HCT116 (cell line): ENCODE measurements at regions not wholly inside any gene's neighbourhood (a gene's known extent, or its start where the extent isn't known, plus 50 kb on each side); places are given as distances from the start of the nearest gene placed in this dataset.

Experiments
- ATAC-seq: fragments of 200-7000 bp; cut with Tn5 transposase; 2 replicates; pipeline ENCODE4 v1.9.1; 2020; ENCODE audit warnings: mild to moderate bottlenecking, moderate library complexity
- BruUV-seq: library from RNA; stranded (reverse); fragments of 400-500 nt; replicated peaks from 2 replicates; lab custom pipeline; 2021; lab: Mats Ljungman, UMichigan
- CTCF ChIA-PET: fragments of 300-600 bp; sonication (Branson Sonifier 250); formaldehyde crosslinking; loops from one replicate; lab custom pipeline; 2021; ENCODE audit warnings: antibody characterized with exemption; lab: Charles Lee
- POLR2A ChIA-PET: fragments of 300-600, 350-600 bp; sonication (Branson Sonifier 250); formaldehyde crosslinking; loops from one replicate; lab custom pipeline; 2021; ENCODE audit warnings: antibody characterized with exemption; lab: Charles Lee
- RAD21 ChIA-PET, 2 experiments: fragments of 300-600 bp; sonication (Branson Sonifier 250); formaldehyde crosslinking; loops; one replicate each; lab custom pipeline; 2023; ENCODE audit warnings: low total read pairs in 2 of 2; ENCODE audit not compliant: uncharacterized antibody in 2 of 2, unreplicated experiment in 2 of 2, low non-redundant PET in 1 of 2; lab: Charles Lee
- DNase-seq: peaks from one replicate; pipeline ENCODE4 v3.0.0-alpha.2; 2010; ENCODE audit warnings: low read depth, low spot score
- H2AFZ ChIP-seq: fragments of 200-600 bp; shearing (Covaris generic), sonication (generic); 2 replicates; pipeline ENCODE4 v1.6.1; 2017; ENCODE audit warnings: low read depth, mixed run types, mixed read lengths, antibody characterized with exemption, low read length; ENCODE audit not compliant: poor library complexity, severe bottlenecking
- H3K27ac ChIP-seq: 2 replicates; pipeline ENCODE4 v1.5.1; 2012; ENCODE audit warnings: low read depth, low read length
- H3K27me3 ChIP-seq: fragments of 200-600 bp; sonication (generic); 2 replicates; pipeline ENCODE4 v1.6.1; 2016; ENCODE audit warnings: mixed run types, low read length, mixed read lengths; ENCODE audit not compliant: insufficient read depth
- H3K36me3 ChIP-seq, 2 experiments: fragments of 200-500 bp in 1 of 2; fragments of 200-600 bp in 1 of 2; sonication (Bioruptor generic) in 1 of 2; sonication (generic) in 1 of 2; 2 replicates each; pipeline versions ENCODE4 v1.5.1 to v1.6.1; 2014 to 2016; ENCODE audit warnings: low read length in 2 of 2, inconsistent platforms in 1 of 2, mixed read lengths in 1 of 2, mixed run types in 1 of 2; ENCODE audit not compliant: insufficient read depth in 2 of 2, control insufficient read depth in 1 of 2
- H3K4me1 ChIP-seq, 2 experiments: fragments of 200-600 bp in 1 of 2; sonication (generic) in 1 of 2; 2 replicates each; pipeline versions ENCODE4 v1.5.1 to v1.6.1; 2012 to 2017; ENCODE audit warnings: low read length in 2 of 2, inconsistent platforms in 1 of 2, mild to moderate bottlenecking in 1 of 2, mixed read lengths in 1 of 2, mixed run types in 1 of 2, moderate library complexity in 1 of 2; ENCODE audit not compliant: insufficient read depth in 2 of 2, control insufficient read depth in 1 of 2
- H3K4me2 ChIP-seq: fragments of 200-600 bp; sonication (generic); 2 replicates; pipeline ENCODE4 v1.6.1; 2017; ENCODE audit warnings: mixed run types, low read length, mixed read lengths
- H3K4me3 ChIP-seq, 2 experiments: fragments of 200-600 bp in 1 of 2; sonication (generic) in 1 of 2; replicated peaks in 1 of 2; 2 replicates each; pipeline ENCODE4 v1.5.1; 2011 to 2016; ENCODE audit warnings: low read length in 2 of 2, control low read depth in 1 of 2, low read depth in 1 of 2, mild to moderate bottlenecking in 1 of 2, mixed read lengths in 1 of 2, mixed run types in 1 of 2
- H3K79me2 ChIP-seq: fragments of 200-600 bp; sonication (generic); 2 replicates; pipeline ENCODE4 v1.6.1; 2017; ENCODE audit warnings: mild to moderate bottlenecking, mixed run types, low read length, moderate library complexity, mixed read lengths; ENCODE audit not compliant: insufficient read depth
- H3K9ac ChIP-seq: fragments of 200-600 bp; sonication (generic); 2 replicates; pipeline ENCODE4 v1.6.1; 2016; ENCODE audit warnings: low read length, mixed read lengths
- H3K9me2 ChIP-seq: fragments of 200-600 bp; sonication (generic), shearing (Covaris generic); 2 replicates; pipeline ENCODE4 v1.6.1; 2017; ENCODE audit warnings: mixed run types, mild to moderate bottlenecking, moderate library complexity; ENCODE audit not compliant: insufficient read depth
- H3K9me3 ChIP-seq, 2 experiments: fragments of 200-500 bp in 1 of 2; fragments of 200-600 bp in 1 of 2; sonication (Bioruptor generic) in 1 of 2; sonication (generic) in 1 of 2; 2 replicates each; pipeline ENCODE4 v1.6.1; 2014 to 2017; ENCODE audit warnings: low read length in 2 of 2, mixed read lengths in 2 of 2, inconsistent platforms in 1 of 2, low read depth in 1 of 2, mild to moderate bottlenecking in 1 of 2, mixed run types in 1 of 2, moderate library complexity in 1 of 2; ENCODE audit not compliant: control insufficient read depth in 1 of 2, insufficient read depth in 1 of 2
- H4K20me1 ChIP-seq: fragments of 200-600 bp; sonication (generic), shearing (Covaris generic); 2 replicates; pipeline ENCODE4 v1.6.1; 2017; ENCODE audit warnings: mixed run types, mild to moderate bottlenecking, moderate library complexity; ENCODE audit not compliant: insufficient read depth
- CBX3 ChIP-seq: IDR thresholded peaks from 2 replicates; pipeline ENCODE4 v1.6.1; 2012; ENCODE audit warnings: low read depth
- CEBPB ChIP-seq: IDR thresholded peaks from 2 replicates; pipeline ENCODE4 v1.6.1; 2012; ENCODE audit warnings: low read depth
- EZH2phosphoT487 ChIP-seq: fragments of 200-600 bp; IDR thresholded peaks from 2 replicates; pipeline ENCODE4 v1.6.1; 2018; ENCODE audit warnings: antibody characterized with exemption, borderline replicate concordance
- JUND ChIP-seq: IDR thresholded peaks from 2 replicates; pipeline ENCODE4 v1.6.1; 2012
- POLR2A ChIP-seq: IDR thresholded peaks from 2 replicates; pipeline ENCODE4 v1.7.0; 2011; ENCODE audit warnings: borderline replicate concordance; ENCODE audit not compliant: insufficient read depth, insufficient read length; ENCODE audit errors: extremely low read depth
- POLR2AphosphoS5 ChIP-seq: IDR thresholded peaks from 2 replicates; pipeline ENCODE4 v1.6.1; 2011; ENCODE audit warnings: mild to moderate bottlenecking, low read depth, low read length, moderate library complexity
- RAD21 ChIP-seq: IDR thresholded peaks from 2 replicates; pipeline ENCODE4 v1.6.1; 2012; ENCODE audit warnings: low read depth, mild to moderate bottlenecking
- SIN3A ChIP-seq: IDR thresholded peaks from 2 replicates; pipeline ENCODE4 v1.6.1; 2012; ENCODE audit warnings: low read depth
- TCF7L2 ChIP-seq: IDR thresholded peaks from 2 replicates; pipeline ENCODE4 v1.7.0; 2011; ENCODE audit warnings: borderline replicate concordance, inconsistent platforms; ENCODE audit not compliant: insufficient read depth, insufficient read length; ENCODE audit errors: extremely low read depth
- YY1 ChIP-seq: IDR thresholded peaks from 2 replicates; pipeline ENCODE4 v1.6.1; 2011; ENCODE audit warnings: low read length, low read depth, moderate library complexity, mild to moderate bottlenecking; ENCODE audit not compliant: insufficient replicate concordance; ENCODE audit errors: extremely low read depth
- ZFX ChIP-seq: fragments of 450-650 bp; IDR thresholded peaks from 2 replicates; pipeline ENCODE4 v1.6.1; 2017
- ZNF274 ChIP-seq: fragments of 200-500 bp; sonication (Bioruptor generic); IDR thresholded peaks from 2 replicates; pipeline ENCODE4 v1.6.1; 2014; ENCODE audit warnings: mild to moderate bottlenecking, low read depth, low read length, inconsistent platforms
- intact Hi-C: fragments of 100-400 bp; cut with micrococcal nuclease; formaldehyde crosslinking; loops from 2 replicates; pipeline ENCODE4 v1.10.0; 2022
- TF ChIP-seq, protein P1 (sequence below): IDR thresholded peaks from 2 replicates; pipeline ENCODE4 v1.6.1; 2012
- TF ChIP-seq, protein P2 (sequence below): IDR thresholded peaks from 2 replicates; pipeline ENCODE4 v1.6.1; 2011; ENCODE audit warnings: mild to moderate bottlenecking, low read length, moderate library complexity; ENCODE audit not compliant: insufficient replicate concordance; ENCODE audit errors: extremely low read depth

DNA sequence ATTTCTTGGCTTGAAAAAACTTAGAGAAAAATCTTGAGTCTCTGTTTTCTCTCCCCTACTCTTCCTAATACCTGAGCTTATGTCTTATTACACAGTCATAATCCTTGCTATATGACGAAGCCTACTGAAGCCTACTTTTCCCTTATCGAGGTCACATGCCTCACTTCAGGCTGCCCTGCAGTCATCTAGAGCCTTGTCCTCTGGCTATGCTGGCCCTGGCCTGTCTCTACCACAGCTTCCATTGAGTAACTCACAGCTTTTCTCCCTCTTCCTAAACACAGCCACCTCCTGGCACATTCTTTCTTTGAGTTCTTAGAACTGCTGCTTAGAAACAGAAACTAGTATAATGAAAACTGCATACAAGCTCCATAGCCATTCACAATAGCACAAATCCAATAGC is 1698.3 kb downstream of the STIM2 start:
- Histone ChIP-seq H3K4me1 (no peaks in the 10 kb centered on the region), H3K27me3 (no peaks in the 10 kb centered on the region), H2AFZ (no peak overlapping the region), H3K4me3 (no peak overlapping the region), H3K79me2 (no peaks in the 10 kb centered on the region), H3K9me3 (no peaks in the 10 kb centered on the region), H3K9ac (no peak overlapping the region), H3K4me2 (no peak overlapping the region), H3K27ac (no peak overlapping the region), H4K20me1 (no peaks in the 10 kb centered on the region), H3K9me2 (no peaks in the 10 kb centered on the region), H3K36me3 (no peaks in the 10 kb centered on the region)
- ATAC-seq: no peak
- TF ChIP-seq ZNF274 (no peak), YY1 (no peak), POLR2A (no peak), SIN3A (no peak), CBX3 (no peak), EZH2phosphoT487 (no peak), CEBPB (no peak), TCF7L2 (no peak)
- TF ChIP-seq, protein P1, sequence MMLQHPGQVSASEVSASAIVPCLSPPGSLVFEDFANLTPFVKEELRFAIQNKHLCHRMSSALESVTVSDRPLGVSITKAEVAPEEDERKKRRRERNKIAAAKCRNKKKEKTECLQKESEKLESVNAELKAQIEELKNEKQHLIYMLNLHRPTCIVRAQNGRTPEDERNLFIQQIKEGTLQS: no peak
- ChIA-PET CTCF (no interaction called here), RAD21 (no interaction called here), POLR2A (no interaction called here)
- no TSS peak for BruUV-seq
- DNase-seq: no peak
- intact Hi-C loops: no loop called here

DNA sequence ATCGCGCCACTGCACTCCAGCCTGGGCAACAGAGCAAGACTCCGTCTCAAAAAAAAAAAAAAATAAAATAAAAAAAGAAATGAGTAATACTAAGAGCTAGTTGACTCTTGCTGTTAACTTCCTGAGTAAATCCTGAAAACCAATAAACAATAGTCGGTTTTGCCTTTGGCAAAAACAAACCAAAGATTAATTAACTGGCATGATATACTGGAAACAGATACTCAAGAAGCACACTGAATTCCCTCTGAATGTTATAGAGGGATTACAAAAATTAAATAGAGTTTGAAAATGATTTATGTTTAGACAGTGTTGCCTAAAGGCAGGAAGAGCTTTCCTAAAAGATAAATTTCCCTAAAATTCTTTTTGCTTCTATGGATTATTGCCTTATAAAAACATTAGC is 1702.3 kb downstream of the STIM2 start:
- ATAC-seq (no peak), DNase-seq (no peak)
- Histone ChIP-seq H3K9ac (no peak overlapping the region), H4K20me1 (no peaks in the 10 kb centered on the region), H3K36me3 (no peaks in the 10 kb centered on the region), H3K27ac (no peak overlapping the region), H3K9me2 (no peaks in the 10 kb centered on the region), H3K79me2 (no peaks in the 10 kb centered on the region), H3K27me3 (no peaks in the 10 kb centered on the region), H3K4me1 (no peaks in the 10 kb centered on the region), H3K4me3 (no peak overlapping the region), H3K9me3 (no peaks in the 10 kb centered on the region), H2AFZ (no peak overlapping the region), H3K4me2 (no peak overlapping the region)
- TF ChIP-seq, protein P2, sequence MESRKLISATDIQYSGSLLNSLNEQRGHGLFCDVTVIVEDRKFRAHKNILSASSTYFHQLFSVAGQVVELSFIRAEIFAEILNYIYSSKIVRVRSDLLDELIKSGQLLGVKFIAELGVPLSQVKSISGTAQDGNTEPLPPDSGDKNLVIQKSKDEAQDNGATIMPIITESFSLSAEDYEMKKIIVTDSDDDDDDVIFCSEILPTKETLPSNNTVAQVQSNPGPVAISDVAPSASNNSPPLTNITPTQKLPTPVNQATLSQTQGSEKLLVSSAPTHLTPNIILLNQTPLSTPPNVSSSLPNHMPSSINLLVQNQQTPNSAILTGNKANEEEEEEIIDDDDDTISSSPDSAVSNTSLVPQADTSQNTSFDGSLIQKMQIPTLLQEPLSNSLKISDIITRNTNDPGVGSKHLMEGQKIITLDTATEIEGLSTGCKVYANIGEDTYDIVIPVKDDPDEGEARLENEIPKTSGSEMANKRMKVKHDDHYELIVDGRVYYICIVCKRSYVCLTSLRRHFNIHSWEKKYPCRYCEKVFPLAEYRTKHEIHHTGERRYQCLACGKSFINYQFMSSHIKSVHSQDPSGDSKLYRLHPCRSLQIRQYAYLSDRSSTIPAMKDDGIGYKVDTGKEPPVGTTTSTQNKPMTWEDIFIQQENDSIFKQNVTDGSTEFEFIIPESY: no peak
- TF ChIP-seq YY1 (no peak), SIN3A (no peak), EZH2phosphoT487 (no peak), POLR2AphosphoS5 (no peak), ZFX (no peak), ZNF274 (no peak), RAD21 (no peak), JUND (no peak), TCF7L2 (no peak)
- intact Hi-C loops: no loop called here
- no TSS peak for BruUV-seq
- ChIA-PET RAD21 (no interaction called here), CTCF (no interaction called here), POLR2A (no interaction called here)
